Smooth muscle cell (in vitro differentiated cells): ENCODE measurements at regions not wholly inside any gene's neighbourhood (a gene's known extent, or its start where the extent isn't known, plus 50 kb on each side); places are given as distances from the start of the nearest gene placed in this dataset.

Experiments
- DNase-seq: peaks from one replicate; lab custom pipeline; 2025; ENCODE audit not compliant: unreplicated experiment; lab: John Stamatoyannopoulos, UW
- H2AFZ ChIP-seq: fragments of 200-600 bp; sonication (generic); 2 replicates; pipeline ENCODE4 v1.6.0; 2016; ENCODE audit warnings: antibody characterized with exemption, low read depth, mild to moderate bottlenecking
- H3F3A ChIP-seq: fragments of 200-600 bp; sonication (generic); 2 replicates; pipeline ENCODE4 v1.6.0; 2017; ENCODE audit warnings: antibody characterized with exemption, low read depth
- H3K27ac ChIP-seq: fragments of 200-600 bp; sonication (generic); 2 replicates; pipeline ENCODE4 v1.5.1; 2016; ENCODE audit warnings: low read depth, mild to moderate bottlenecking
- H3K27me3 ChIP-seq: fragments of 200-600 bp; sonication (generic); 2 replicates; pipeline ENCODE4 v1.6.1; 2016; ENCODE audit warnings: low read depth, mild to moderate bottlenecking
- H3K36me3 ChIP-seq: fragments of 200-600 bp; sonication (generic); 2 replicates; pipeline ENCODE4 v1.5.1; 2016; ENCODE audit warnings: low read depth
- H3K4me1 ChIP-seq: fragments of 200-600 bp; sonication (generic); 2 replicates; pipeline ENCODE4 v1.5.1; 2016; ENCODE audit warnings: low read depth
- H3K4me2 ChIP-seq: fragments of 200-600 bp; sonication (generic); 2 replicates; pipeline ENCODE4 v1.6.0; 2016; ENCODE audit warnings: mild to moderate bottlenecking
- H3K4me3 ChIP-seq: fragments of 200-600 bp; sonication (generic); 2 replicates; pipeline ENCODE4 v1.5.1; 2016; ENCODE audit warnings: mild to moderate bottlenecking
- H3K79me2 ChIP-seq: fragments of 200-600 bp; sonication (generic); 2 replicates; pipeline ENCODE4 v1.6.0; 2016; ENCODE audit warnings: low read depth, mild to moderate bottlenecking
- H3K9ac ChIP-seq: fragments of 200-600 bp; sonication (generic); 2 replicates; pipeline ENCODE4 v1.6.0; 2016; ENCODE audit warnings: low read depth
- H3K9me3 ChIP-seq: fragments of 200-600 bp; sonication (generic); replicated peaks from 2 replicates; pipeline ENCODE4 v1.5.1; 2016; ENCODE audit warnings: low read depth
- H4K20me1 ChIP-seq: fragments of 200-600 bp; sonication (generic); 2 replicates; pipeline ENCODE4 v1.6.0; 2016; ENCODE audit warnings: low read depth
- CTCF ChIP-seq: fragments of 200-600 bp; sonication (generic); IDR thresholded peaks from 2 replicates; pipeline ENCODE4 v1.5.1; 2017; ENCODE audit warnings: borderline replicate concordance, mild to moderate bottlenecking, antibody characterized with exemption; ENCODE audit not compliant: insufficient read depth, poor library complexity, severe bottlenecking
- WGBS: methylation state at CpG from one replicate; pipeline ENCODE4 v1.1.7; 2016; ENCODE audit warnings: low lambda C conversion rate; 5-methylcytosine and 5-hydroxymethylcytosine counted together

- Histone ChIP-seq H3K4me3 (peak overlapping the region; percentile 15), H2AFZ (no peak overlapping the region), H3K4me1 (peaks cover 15% of the 10 kb centered on the region), H3K9ac (no peak overlapping the region), H3K27ac (no peak overlapping the region), H3K79me2 (no peaks in the 10 kb centered on the region), H3F3A (no peaks in the 10 kb centered on the region), H3K27me3 (peaks cover 100% of the 10 kb centered on the region), H3K4me2 (peak overlapping the region; percentile 58), H3K9me3 (no peaks in the 10 kb centered on the region), H4K20me1 (no peaks in the 10 kb centered on the region), H3K36me3 (no peaks in the 10 kb centered on the region)
- no peak for DNase-seq
- no peak for TF ChIP-seq CTCF
- 11% methylated on average over 13 of the region's 13 CpGs for WGBS
Measured at GRCh38 chr7:155377071-155377837, 79.6 kb downstream of the INSIG1 start.

GRCh38 chr7:155377838-155378579 is 79.9 kb upstream of the EN2 start:
- peak overlapping the region; percentile 15 for H3K4me3 ChIP-seq
- no peak overlapping the region for H2AFZ ChIP-seq

GRCh38 chr7:155378580-155378934 is 79.4 kb upstream of the EN2 start:
- Histone ChIP-seq H2AFZ (no peak overlapping the region), H3K79me2 (no peaks in the 10 kb centered on the region), H3K4me1 (peaks cover 15% of the 10 kb centered on the region), H3K27me3 (peaks cover 100% of the 10 kb centered on the region), H3F3A (no peaks in the 10 kb centered on the region), H3K9ac (no peak overlapping the region), H4K20me1 (no peaks in the 10 kb centered on the region), H3K4me3 (no peak overlapping the region), H3K4me2 (no peak overlapping the region), H3K9me3 (no peaks in the 10 kb centered on the region), H3K36me3 (no peaks in the 10 kb centered on the region), H3K27ac (no peak overlapping the region)
- DNase-seq = no peak
- 27% methylated on average over 6 of the region's 6 CpGs for WGBS
- TF ChIP-seq CTCF = no peak

More at GRCh38 chr7:155377838-155378579, 79.9 kb upstream of the EN2 start:
- Histone ChIP-seq H3K9me3 (no peaks in the 10 kb centered on the region), H3K27me3 (peaks cover 100% of the 10 kb centered on the region), H3K9ac (no peak overlapping the region), H3F3A (no peaks in the 10 kb centered on the region), H3K79me2 (no peaks in the 10 kb centered on the region), H3K4me1 (peaks cover 15% of the 10 kb centered on the region), H3K27ac (no peak overlapping the region), H3K36me3 (no peaks in the 10 kb centered on the region), H4K20me1 (no peaks in the 10 kb centered on the region), H3K4me2 (peak overlapping the region; percentile 58)
- TF ChIP-seq CTCF = no peak
- WGBS = 4% methylated on average over 45 of the region's 45 CpGs
- no peak for DNase-seq
